ENCODE measurements at regions not wholly inside any gene's neighbourhood (a gene's known extent, or its start where the extent isn't known, plus 50 kb on each side); places are given as distances from the start of the nearest gene placed in this dataset.

DNA sequence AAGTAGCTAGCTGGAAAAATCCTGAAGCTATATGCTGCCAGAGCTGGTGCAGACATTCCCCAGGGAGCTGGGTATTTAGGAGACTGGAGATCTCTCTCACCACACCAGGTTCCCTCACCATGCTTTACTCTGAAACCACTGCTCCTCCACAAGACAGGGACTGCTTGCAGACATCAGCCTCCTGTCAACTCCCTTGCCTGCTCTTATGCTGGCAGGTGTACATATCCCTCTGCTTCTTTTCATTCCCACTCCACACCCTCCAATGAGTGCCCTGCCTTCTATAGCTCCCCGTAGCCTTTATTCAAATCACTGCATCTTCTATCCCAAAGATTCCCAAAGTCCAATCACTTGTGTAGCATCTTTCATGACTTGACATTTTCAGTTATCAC lies 380.7 kb downstream of the NFIB start:
- no TSS peak for BruUV-seq (replicated peaks)
- Histone ChIP-seq H3K27me3 (ENCODE audit: control insufficient read depth, insufficient read depth, low read length) (no peaks in the 10 kb centered on the region), H3K4me1 (ENCODE audit: control insufficient read depth, insufficient read depth, low read length) (no peaks in the 10 kb centered on the region), H3K27ac (ENCODE audit: low read length) (no peak overlapping the region), H3K36me3 (ENCODE audit: control insufficient read depth, insufficient read depth, low read length) (no peaks in the 10 kb centered on the region), H3K9me3 (ENCODE audit: control insufficient read depth, insufficient read depth, low read depth, low read length) (no peaks in the 10 kb centered on the region), H3K4me3 (ENCODE audit: low read depth in 2 of 2, low read length in 2 of 2) (no peak overlapping the region)
- DNase-seq (ENCODE audit: low read depth, low spot score) (no peak), ATAC-seq (no peak)
- in situ Hi-C loops (cut with HindIII; ENCODE audit: low pct_unique_long_range_greater_than_20kb, low sequenced_read_pairs) (no loop called here), intact Hi-C loops (cut with micrococcal nuclease; ENCODE audit: unreplicated experiment) (no loop called here)
- CTCF ChIA-PET: no interaction called here
- POLR2A ChIA-PET: no interaction called here
- no peak for TF ChIP-seq SIN3A (IDR thresholded peaks at IDR 0.05; ENCODE audit: borderline replicate concordance, insufficient read depth, low read depth, low read length)
- no peak for TF ChIP-seq POLR2AphosphoS5 (IDR thresholded peaks at IDR 0.05; ENCODE audit: low read depth, low read length)
- TF ChIP-seq, protein P1, sequence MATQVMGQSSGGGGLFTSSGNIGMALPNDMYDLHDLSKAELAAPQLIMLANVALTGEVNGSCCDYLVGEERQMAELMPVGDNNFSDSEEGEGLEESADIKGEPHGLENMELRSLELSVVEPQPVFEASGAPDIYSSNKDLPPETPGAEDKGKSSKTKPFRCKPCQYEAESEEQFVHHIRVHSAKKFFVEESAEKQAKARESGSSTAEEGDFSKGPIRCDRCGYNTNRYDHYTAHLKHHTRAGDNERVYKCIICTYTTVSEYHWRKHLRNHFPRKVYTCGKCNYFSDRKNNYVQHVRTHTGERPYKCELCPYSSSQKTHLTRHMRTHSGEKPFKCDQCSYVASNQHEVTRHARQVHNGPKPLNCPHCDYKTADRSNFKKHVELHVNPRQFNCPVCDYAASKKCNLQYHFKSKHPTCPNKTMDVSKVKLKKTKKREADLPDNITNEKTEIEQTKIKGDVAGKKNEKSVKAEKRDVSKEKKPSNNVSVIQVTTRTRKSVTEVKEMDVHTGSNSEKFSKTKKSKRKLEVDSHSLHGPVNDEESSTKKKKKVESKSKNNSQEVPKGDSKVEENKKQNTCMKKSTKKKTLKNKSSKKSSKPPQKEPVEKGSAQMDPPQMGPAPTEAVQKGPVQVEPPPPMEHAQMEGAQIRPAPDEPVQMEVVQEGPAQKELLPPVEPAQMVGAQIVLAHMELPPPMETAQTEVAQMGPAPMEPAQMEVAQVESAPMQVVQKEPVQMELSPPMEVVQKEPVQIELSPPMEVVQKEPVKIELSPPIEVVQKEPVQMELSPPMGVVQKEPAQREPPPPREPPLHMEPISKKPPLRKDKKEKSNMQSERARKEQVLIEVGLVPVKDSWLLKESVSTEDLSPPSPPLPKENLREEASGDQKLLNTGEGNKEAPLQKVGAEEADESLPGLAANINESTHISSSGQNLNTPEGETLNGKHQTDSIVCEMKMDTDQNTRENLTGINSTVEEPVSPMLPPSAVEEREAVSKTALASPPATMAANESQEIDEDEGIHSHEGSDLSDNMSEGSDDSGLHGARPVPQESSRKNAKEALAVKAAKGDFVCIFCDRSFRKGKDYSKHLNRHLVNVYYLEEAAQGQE (IDR thresholded peaks at IDR 0.05; ENCODE audit: insufficient read depth in 1 of 2, low read depth in 2 of 2, low read length in 1 of 2): no peak
- TF ChIP-seq, protein P2, sequence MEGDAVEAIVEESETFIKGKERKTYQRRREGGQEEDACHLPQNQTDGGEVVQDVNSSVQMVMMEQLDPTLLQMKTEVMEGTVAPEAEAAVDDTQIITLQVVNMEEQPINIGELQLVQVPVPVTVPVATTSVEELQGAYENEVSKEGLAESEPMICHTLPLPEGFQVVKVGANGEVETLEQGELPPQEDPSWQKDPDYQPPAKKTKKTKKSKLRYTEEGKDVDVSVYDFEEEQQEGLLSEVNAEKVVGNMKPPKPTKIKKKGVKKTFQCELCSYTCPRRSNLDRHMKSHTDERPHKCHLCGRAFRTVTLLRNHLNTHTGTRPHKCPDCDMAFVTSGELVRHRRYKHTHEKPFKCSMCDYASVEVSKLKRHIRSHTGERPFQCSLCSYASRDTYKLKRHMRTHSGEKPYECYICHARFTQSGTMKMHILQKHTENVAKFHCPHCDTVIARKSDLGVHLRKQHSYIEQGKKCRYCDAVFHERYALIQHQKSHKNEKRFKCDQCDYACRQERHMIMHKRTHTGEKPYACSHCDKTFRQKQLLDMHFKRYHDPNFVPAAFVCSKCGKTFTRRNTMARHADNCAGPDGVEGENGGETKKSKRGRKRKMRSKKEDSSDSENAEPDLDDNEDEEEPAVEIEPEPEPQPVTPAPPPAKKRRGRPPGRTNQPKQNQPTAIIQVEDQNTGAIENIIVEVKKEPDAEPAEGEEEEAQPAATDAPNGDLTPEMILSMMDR (IDR thresholded peaks at IDR 0.05): no peak
- no peak for TF ChIP-seq TCF7L2 (IDR thresholded peaks at IDR 0.05; ENCODE audit: low read depth, low read length)

DNA sequence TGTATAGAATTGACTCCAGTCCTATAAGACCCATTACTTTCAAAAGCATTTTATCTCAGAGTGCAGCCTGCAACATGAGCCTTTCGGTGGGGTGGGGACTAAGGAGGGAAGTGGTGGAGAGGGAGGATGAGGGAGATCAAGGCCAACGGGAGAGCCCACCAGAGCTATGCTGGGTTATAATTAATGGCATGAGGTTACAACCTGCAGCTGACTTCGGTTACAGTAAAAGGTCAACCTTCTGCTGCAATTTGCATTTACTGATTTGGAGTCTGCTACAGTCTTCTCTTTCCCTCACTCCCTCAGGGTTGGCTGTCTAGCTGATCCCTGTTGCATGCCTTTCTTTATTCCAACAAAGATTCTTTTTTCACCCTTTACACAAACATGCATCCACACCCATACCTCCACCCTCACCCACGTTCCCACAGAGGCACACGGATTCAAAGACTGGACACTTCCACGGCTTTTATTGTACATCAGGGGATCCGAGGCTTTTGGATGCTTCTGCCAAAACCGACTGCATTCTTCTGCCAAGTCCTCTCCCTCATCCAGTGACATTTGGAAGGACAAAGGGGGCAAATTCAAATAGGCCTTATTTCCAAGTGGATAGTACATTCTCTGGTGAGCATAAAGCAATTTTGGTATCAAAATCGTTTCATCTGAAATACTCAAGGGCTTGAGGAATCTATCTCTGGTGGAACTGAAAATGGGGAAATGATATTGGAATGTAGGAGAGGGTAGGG lies 381.2 kb downstream of the NFIB start:
- no peak for ATAC-seq
- intact Hi-C loops (cut with micrococcal nuclease; ENCODE audit: unreplicated experiment) (no loop called here), in situ Hi-C loops (cut with HindIII; ENCODE audit: low pct_unique_long_range_greater_than_20kb, low sequenced_read_pairs) (no loop called here)
- H3K4me3 ChIP-seq (ENCODE audit: low read depth in 2 of 2, low read length in 2 of 2): no peak overlapping the region
- no TSS peak for BruUV-seq (replicated peaks)
- no peak overlapping the region for H3K27ac ChIP-seq (ENCODE audit: low read length)
- TF ChIP-seq, protein P2 (IDR thresholded peaks at IDR 0.05): no peak
- TF ChIP-seq SIN3A (IDR thresholded peaks at IDR 0.05; ENCODE audit: borderline replicate concordance, insufficient read depth, low read depth, low read length) (no peak), POLR2AphosphoS5 (IDR thresholded peaks at IDR 0.05; ENCODE audit: low read depth, low read length) (no peak), TCF7L2 (IDR thresholded peaks at IDR 0.05; ENCODE audit: low read depth, low read length) (no peak)
- TF ChIP-seq, protein P1 (IDR thresholded peaks at IDR 0.05; ENCODE audit: insufficient read depth in 1 of 2, low read depth in 2 of 2, low read length in 1 of 2): no peak
- H3K27me3 ChIP-seq (ENCODE audit: control insufficient read depth, insufficient read depth, low read length): no peaks in the 10 kb centered on the region
- DNase-seq (ENCODE audit: low read depth, low spot score): no peak
- POLR2A ChIA-PET: no interaction called here
- no peaks in the 10 kb centered on the region for H3K9me3 ChIP-seq (ENCODE audit: control insufficient read depth, insufficient read depth, low read depth, low read length)
- no peaks in the 10 kb centered on the region for H3K36me3 ChIP-seq (ENCODE audit: control insufficient read depth, insufficient read depth, low read length)
- CTCF ChIA-PET: no interaction called here
- no peaks in the 10 kb centered on the region for H3K4me1 ChIP-seq (ENCODE audit: control insufficient read depth, insufficient read depth, low read length)
